COLO829 (cell line): ENCODE measurements at regions not wholly inside any gene's neighbourhood (a gene's known extent, or its start where the extent isn't known, plus 50 kb on each side); places are given as distances from the start of the nearest gene placed in this dataset.
"Not testable (repeated sequence)": the region's sequence is repeated elsewhere in the genome, so short reads cannot be mapped to it uniquely, and the experiment has no call there.

Experiments
- DNase-seq: peaks from one replicate; pipeline ENCODE4 v3.0.0; 2012; ENCODE audit warnings: low spot score

DNA sequence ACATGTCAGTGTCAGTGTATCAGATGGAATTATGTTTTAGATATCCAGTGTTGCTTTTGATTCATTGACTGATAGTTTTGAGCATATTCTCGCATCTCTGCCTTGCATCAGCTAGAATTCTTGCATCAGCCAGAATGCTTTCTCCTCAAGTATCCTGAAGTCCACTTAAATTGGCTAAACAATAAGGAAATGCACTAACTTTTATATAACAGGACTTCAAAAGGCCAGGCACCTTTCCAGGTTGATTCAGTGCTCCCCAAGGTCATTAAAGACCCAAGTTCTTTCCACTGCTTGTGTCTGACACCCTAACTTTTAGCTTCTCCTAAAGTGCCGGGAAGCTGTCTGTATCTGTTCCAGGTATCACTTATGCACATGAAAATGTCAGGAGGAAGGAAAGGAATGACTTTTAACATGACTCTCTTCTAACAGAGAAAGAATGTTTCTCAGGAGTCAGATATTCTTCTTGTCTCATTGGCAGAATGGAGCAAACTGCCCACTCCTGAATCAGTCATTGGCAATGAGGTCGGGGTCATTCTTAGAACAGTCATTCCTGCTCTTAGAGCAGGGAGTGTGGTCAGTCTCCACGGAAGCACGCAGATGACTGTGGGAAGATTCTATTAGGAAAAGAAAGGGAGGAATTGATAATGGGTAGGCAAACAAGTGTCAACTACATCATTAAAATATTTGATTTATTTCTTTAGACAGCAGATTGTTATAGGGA lies 92.9 kb upstream of the TLL1 start:
- DNase-seq = no peak

DNA sequence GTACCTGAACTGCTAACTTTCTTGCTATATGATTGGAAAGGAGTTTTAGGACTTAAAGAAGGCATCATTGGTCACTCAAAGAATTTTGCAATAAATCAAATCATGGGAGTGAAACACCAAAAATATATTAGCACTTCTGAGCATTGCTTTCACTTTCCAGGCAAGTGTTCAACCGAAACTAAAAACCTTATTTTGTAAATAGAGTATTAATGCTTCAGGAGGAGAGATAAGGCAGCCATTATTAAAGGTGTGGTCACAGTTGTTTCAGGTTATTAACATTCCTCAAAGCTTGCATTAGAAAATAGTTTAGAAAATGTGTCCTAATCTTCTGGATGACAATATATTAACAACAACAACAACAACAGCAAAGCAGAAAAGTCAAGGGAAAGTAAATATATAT lies 92.3 kb upstream of the TLL1 start:
- no peak for DNase-seq

DNA sequence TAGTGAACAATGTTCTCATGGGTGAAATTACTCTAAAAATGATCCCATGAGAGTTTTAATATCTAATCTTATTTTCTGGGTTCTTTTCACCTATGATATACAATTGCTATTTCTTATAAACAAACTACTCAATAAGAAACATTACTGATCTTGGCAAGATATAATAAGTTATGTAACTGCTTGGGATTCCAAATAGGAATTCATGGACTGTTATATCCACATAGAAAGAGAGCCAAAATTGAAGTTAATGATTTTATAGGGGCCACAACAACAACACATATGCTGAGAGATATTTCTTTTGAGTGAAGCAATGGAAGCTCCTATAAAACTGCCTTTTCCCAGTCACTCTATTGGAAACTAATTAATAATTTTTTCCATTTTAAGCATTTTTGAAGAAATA lies 90.4 kb upstream of the TLL1 start:
- DNase-seq = no peak

DNA sequence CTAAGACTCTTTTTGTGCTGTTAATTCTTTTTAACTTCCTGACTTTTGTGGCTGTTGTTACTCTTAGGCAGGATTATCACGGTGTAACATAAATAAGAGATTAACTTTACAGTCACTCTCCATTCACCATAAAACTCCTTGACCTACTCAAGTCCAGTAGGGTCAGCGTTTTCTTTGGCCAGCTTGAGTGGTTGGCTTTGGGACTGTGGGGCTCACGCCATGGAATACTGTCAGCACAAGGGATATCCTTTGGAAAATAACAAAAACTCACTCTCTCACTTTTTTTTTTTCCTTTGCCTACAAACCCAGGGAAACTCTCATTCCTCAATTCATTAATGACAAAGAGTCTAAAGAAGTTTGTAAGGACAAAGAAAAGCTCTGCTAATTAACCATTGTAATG lies 89.4 kb upstream of the TLL1 start:
- DNase-seq = no peak

DNA sequence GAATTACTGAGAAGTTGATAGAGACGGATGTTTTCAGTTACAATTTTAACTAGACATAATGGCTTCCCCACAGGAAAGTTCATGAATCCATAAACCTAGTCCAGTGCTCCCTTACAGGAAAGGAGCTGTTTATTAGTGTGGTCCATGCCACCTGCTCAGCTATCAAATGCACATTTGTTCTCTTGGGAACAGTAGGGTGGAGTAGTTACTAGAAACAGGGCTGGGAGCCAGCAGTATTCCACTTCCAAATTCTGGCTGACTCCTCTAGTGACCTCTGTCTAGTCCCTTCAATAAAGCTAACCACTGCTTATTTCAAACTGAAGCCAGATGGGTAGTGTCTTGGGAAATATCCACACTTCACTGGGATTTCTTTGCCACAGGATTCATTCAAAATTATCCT lies 88.4 kb upstream of the TLL1 start:
- no peak for DNase-seq

DNA sequence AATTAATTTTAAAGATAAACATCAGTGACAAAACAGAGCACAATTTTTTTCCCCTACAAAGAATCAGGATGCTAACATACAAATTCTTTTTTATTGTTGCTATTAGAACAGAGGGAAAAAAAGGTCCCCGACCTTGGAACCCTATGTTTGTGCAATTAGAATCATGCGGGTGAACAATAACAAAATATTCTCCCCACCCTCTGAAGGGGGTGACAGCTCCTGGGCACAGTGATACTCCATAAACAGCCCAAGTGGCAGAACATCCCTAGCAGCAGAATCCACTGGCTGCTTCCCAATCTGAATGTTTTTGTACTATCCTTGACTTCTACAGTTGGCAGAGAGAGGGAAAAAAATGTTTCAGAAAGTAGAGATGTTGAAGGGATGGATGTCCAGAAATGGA lies 87.7 kb upstream of the TLL1 start:
- no peak for DNase-seq

DNA sequence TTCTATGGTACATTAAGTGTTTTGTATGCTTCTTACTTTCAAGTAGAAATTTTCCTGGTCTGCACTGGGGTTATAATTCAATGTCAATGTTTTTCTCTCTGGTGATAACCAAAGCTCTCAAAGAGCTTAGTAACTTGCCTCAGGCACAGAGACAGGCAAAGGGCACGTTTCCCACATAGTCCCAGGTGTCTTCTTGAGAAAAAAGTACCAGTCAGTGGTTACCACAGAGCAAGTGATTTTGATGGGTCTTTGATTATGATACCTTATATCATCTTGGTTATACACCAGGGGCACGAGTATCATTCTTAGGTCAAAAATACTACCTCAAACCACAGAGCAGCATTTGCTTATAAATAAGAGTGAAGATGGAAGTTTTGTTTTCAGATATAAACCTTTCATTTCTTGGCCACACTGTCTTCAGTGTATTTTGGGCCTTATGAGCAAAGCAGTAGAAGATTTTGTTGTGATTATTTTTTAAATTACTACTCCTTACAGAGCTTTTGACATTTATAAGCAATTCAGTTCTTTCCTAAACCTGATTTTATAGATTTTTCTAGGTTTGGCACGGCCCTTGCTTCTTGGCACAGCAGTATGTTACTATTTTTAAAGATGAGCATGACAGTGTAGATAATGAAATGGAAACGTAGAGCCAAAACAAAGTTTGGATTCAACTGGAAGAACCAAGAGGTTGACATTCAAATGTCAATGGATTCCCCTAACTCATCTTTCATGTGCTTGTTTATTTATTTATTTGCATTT lies 85.3 kb upstream of the TLL1 start:
- no peak for DNase-seq

DNA sequence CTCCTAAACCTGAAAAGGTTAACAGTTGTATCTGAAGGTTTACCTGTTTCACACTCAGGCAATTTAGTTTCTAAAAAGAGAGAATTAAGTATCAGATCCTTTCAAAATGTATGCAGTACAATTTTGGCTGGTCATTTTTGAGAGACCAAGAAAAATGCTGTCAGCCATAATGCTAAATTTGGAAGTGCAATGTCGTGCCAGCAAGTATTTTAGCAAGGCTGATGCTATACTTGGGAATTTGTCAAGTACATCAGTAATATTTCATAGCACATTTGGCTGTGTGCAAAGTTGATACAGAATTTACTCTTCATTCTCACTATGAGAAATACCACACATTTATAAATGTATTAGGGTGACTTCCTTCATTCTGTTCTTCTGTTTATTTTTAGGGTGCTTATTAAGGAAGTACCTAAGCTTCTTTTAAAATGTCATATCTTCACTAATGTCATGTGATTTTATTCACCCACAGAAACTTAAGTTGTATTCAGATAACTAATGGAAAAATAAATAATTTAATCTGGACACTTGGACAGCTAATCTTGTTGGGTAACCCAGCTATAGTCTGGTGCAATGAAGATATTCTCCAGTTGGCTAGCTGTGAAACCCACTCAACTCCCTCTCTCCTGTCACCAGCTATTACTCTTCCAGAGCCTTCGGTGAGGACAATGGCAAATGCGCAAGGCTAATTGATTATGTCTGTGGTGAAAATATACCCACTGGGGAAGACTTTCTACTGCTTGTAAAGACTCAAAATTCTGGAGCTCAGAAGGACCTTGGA lies 84.2 kb upstream of the TLL1 start:
- DNase-seq = no peak

DNA sequence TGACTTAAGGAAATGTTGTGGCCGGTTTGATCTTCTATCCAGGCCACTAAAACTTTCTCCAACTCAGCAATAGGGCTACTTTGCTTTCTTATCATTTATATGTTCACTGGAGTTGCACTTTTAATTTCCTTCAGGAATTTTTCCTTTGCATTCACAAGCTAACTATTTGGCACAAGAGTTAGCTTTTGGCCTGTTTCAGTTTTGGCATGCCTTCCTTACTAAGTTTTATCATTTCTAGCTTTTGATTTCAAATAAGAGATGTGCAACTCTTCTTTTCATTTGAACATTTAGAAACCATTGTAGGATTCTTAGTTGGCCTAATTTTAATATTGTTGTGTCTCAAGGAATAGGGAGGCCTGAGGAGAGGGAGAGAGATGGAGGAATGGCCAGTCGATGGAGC lies 79.8 kb upstream of the TLL1 start:
- no peak for DNase-seq

DNA sequence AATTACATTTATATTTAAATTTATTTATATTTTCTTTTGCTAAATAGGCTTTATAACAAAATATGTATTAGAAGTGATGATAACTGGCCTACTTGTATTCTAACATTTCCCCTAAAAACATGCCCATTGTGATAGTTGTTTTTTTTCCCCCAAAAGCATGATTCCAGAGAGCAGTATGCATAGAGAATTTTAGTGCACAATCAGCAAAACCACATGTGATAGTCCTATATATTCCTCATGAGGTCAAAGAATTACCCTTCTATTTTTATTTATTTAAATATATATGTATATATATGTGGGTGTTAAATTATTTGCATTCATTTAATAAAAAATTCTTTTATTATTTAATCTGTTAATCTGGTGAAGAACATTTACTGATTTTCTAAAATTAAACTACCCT lies 78.2 kb upstream of the TLL1 start:
- no peak for DNase-seq

DNA sequence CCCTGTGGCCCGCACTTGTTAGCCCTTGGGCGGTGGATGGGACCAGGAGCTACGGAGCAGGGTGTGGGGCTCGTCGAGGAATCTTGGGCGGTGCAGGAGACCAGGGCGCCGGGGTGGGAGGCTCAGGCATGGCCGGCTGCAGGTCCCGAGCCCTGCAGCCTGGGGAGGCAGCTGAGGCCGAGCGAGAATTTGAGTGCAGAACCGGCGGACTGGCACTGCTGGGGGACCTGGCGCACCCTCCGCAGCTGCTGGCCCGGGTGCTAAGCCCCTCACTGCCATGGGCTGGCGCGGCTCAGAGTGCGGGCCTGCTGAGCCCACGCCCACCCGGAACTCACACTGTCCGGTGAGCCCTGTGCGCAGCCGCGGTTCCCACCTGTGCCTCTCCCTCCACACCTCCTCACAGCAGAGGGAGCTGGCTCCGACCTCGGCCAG lies 73.6 kb upstream of the TLL1 start:
- DNase-seq = no peak

DNA sequence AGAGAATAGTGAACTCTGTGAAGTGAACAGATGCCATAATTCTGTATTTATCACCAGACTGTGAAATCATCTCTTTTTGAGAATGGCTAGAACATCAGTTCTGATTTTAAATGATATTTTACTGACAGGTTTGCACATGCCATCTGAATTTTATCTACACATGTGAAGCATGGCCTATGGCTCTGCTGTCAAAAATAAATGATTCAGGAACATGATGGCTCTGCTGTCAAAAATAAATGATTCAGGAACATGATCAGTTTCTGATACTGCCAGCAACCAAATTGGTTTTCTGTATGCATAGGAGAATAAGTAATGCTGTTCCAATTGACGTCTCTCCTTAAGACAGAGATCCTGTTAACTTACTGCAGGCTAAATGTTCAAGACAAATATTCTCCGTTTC lies 70.6 kb upstream of the TLL1 start:
- no peak for DNase-seq

DNA sequence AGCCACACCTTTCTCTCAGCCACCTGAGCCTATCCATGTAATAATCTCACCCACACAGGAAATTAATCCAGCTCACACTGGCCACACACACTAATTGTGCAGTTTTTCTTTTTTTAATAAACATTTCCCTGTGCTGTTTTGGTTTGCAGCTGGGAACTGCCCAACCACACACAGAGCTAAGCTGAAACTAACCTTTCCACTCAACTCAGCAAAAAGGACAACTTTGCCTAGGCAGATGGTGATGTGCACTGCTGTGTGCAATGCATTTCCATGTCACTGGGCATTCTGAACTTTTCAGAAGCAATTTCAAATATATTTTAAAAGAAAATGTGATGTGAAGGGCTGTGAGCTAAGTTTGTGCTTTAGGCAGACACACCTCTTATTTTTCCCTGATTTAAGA lies 70.0 kb upstream of the TLL1 start:
- DNase-seq = no peak

DNA sequence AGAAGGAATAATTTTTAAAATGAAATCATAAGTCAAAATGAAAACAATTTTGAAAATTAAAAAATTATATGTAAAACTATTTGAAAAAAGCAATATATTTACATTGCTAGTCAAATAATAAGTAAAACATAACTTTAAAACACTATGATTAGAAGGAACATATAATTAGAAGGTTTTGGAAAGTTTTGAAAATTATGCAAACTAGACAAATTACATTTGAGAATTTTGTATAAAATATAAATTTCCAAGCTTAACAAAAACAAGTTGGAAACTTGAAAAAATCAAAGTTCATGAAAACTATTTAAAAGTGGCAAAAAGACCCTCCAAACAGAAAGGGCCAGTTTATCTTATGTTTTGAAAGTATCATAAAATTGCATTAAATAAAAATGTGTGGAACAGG lies 67.6 kb upstream of the TLL1 start:
- no peak for DNase-seq

DNA sequence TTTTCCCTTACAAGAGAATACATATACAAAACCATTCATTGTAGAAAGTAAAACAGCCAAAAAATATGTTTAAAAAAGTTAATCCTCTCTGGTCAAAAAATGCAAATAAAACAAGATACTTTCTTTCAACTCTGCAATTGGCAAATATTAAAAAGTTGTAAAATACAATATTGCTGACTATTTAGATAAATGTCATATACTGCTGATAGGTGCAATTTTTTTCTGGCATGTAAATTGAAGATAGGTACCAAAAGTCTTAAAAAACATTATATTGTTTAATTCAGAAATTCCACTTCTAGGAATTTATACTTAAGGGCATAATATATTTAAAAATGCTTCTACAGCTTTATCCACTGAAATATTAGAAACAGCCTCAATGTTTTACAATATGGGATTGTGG lies 66.4 kb upstream of the TLL1 start:
- DNase-seq = no peak

DNA sequence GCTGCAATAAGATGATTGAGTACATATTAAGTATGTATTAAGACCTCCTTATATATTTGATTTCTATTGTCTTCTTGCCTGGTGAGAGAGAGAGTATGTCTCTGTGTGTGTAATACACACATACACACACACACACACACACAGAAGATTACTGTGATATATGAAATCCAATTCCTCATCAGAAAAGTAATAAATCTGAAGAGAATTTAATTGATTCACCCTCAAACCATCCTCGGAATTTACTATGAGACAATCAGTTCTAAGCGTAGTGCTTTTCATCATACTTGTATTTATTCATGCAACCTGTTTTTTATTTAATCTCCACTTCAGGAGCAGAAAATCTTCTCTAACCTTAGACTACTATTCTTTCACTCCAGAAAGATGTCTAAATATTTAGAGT lies 62.3 kb upstream of the TLL1 start:
- DNase-seq = no peak

DNA sequence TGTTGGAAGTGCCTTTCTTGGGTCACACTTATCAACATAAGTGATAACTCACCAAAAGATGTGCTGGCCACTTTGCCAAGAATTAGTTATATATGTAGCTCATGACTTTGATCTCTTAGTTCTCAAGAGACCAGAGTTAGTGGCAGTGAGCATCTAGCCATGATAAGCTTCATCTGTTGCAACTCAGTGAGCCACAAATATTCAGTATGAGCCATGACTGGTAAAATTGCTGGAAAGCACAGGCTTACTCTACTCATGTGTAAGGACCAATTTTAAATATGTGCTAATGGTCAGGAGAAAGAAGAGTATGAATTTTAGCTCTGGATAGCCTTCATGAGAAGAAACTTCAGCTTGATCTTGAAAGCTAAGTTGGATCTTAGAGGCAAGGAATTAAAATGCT lies 59.4 kb upstream of the TLL1 start:
- no peak for DNase-seq

DNA sequence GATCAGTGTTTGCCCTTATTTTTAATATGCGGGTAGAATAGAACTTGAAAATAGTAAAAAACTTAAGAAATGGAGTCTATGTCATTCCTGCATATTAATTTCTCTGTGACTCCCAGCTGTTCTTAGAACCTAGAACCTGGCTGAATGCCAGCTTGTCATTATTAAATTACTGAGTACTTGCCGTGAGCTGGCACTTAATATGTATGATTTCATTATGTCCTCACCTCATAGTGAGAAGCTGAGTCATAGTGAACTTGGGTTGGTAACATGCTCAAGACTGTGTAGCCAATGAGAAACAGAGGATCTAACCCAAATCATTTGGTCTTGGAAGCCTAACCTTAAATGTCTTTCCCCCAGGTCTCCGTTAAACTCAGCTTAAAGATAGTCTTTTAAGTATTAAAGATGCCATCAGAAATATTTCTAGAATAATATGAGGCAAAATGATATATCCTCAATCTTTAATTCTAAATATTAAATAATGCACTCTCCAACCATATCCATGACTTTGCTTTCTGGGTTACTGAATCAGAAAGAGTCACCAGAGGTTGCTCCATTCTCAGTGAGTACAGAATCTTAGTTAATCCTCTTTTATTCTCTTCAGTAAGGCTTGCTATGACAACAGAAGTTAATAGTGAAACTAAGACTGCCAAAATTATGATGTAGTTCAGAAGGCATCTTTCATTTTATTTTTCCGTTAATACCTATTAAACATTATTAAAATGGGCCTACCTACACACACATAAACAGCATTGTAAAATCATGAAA lies 58.6 kb upstream of the TLL1 start:
- DNase-seq = no peak

DNA sequence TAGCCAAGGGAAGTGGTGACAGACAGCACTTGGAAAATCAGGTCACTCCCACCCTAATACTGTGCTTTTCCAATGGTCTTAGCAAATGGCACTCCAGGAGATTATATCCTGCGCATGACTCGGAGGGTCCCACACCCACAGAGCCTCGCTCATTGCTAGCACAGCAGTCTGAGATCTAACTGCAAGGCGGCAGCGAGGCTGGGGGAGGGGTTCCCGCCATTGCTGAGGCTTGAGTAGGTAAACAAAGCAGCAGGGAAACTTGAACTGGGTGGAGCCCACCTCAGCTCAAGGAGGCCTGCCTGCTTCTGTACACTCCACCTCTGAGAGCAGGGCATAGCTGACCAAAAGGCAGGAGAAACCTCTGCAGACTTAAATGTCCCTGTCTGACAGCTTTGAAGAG lies 53.9 kb upstream of the TLL1 start:
- not testable (repeated sequence) for DNase-seq
